Right lobe of liver (tissue), 6 donors: ENCODE measurements at regions not wholly inside any gene's neighbourhood (a gene's known extent, or its start where the extent isn't known, plus 50 kb on each side); places are given as distances from the start of the nearest gene placed in this dataset.

Experiments
- ATAC-seq, 4 donors: fragments of 200-7000 bp; cut with Tn5 transposase; one replicate each; pipeline ENCODE4 v1.9.1; 2020; ENCODE audit warnings: mild to moderate bottlenecking in 4 of 4, moderate library complexity in 4 of 4
- DNase-seq, 3 donors: peaks; one replicate each; pipeline ENCODE4 v3.0.0-alpha.2; 2020
- H3K27ac ChIP-seq, 3 donors: fragments of 200-600 bp; one replicate each; pipeline ENCODE4 v1.8.0; 2022
- H3K27me3 ChIP-seq, 2 donors: fragments of 200-600 bp; one replicate each; pipeline ENCODE4 v1.8.0; 2022
- H3K36me3 ChIP-seq, 4 donors: fragments of 200-600 bp; sonication (generic) in 1 of 4; one replicate each; pipeline versions ENCODE4 v1.5.1 to v1.8.0; 2017 to 2022; ENCODE audit warnings: control low read depth in 1 of 4
- H3K4me1 ChIP-seq, 4 donors: fragments of 200-600 bp; sonication (generic) in 1 of 4; one replicate each; pipeline versions ENCODE4 v1.5.1 to v1.8.0; 2017 to 2022; ENCODE audit warnings: control low read depth in 1 of 4
- H3K4me3 ChIP-seq, 3 donors: fragments of 200-600 bp; one replicate each; pipeline ENCODE4 v1.8.0; 2022
- H3K9me3 ChIP-seq, 4 donors: fragments of 200-600 bp; sonication (generic) in 1 of 4; one replicate each; pipeline versions ENCODE4 v1.5.1 to v1.8.0; 2017 to 2022; ENCODE audit warnings: control low read depth in 1 of 4
- CTCF ChIP-seq, 4 donors: fragments of 200-600 bp in 3 of 4; fragments of 450-650 bp in 1 of 4; IDR thresholded peaks; one replicate each; pipeline versions ENCODE4 v1.5.1 to v1.8.0; 2016 to 2022; ENCODE audit warnings: antibody characterized with exemption in 4 of 4, mild to moderate bottlenecking in 2 of 4
- POLR2A ChIP-seq: fragments of 450-650 bp; IDR thresholded peaks from one replicate; pipeline ENCODE4 v1.6.1; 2017; ENCODE audit warnings: antibody characterized with exemption, mild to moderate bottlenecking
- WGBS: methylation state at CpG from one replicate; pipeline ENCODE4 v1.1.6; 2018; ENCODE audit warnings: low coverage, low lambda C conversion rate; ENCODE audit not compliant: insufficient coverage; ENCODE audit errors: missing lambda C conversion rate; 5-methylcytosine and 5-hydroxymethylcytosine counted together
- intact Hi-C, 2 donors: fragments of 100-400 bp; cut with DNase I; formaldehyde crosslinking; loops; one replicate each; pipeline versions ENCODE4 v1.11.2 to v1.14.1; 2022
- donor health status: DM: no; HTN: yes; CAD: no.
- donor health status: DM: no; HTN: no; CAD: no.
- donor health status: DM: no; HTN: no; CAD: no.
- donor health status: DM: no; HTN: yes; CAD: no.
- donor health status: DM: no; HTN: yes; CAD: no.

GRCh38 chr2:55099878-55100820 lies 49.9 kb upstream of the RTN4 start:
- DNase-seq = no peak
- H3K9me3 ChIP-seq = no peaks in the 10 kb centered on the region
- peak; percentile 37 to 66 (median 50) for ATAC-seq
- H3K27ac ChIP-seq = peak overlapping the region in 2 of 3 donors; percentile 22 to 26
- intact Hi-C loops = no loop called here
- TF ChIP-seq POLR2A (no peak), CTCF (IDR thresholded peaks at IDR 0.05) (no peak)
- no peaks in the 10 kb centered on the region for H3K36me3 ChIP-seq
- no peaks in the 10 kb centered on the region for H3K27me3 ChIP-seq
- 64% methylated on average over 5 of the region's 5 CpGs for WGBS
- peaks cover 0 to 5% (median 0%) of the 10 kb centered on the region in 4 donors for H3K4me1 ChIP-seq
- no peak overlapping the region for H3K4me3 ChIP-seq
